OCI-LY3 (cell line): ENCODE measurements at regions not wholly inside any gene's neighbourhood (a gene's known extent, or its start where the extent isn't known, plus 50 kb on each side); places are given as distances from the start of the nearest gene placed in this dataset.

Experiments
- H2AFZ ChIP-seq: fragments of 200-600, 300-600 bp; shearing (Covaris generic); 2 replicates; pipeline ENCODE4 v1.6.0; 2014; ENCODE audit warnings: antibody characterized with exemption, low read depth, low read length
- H3K27ac ChIP-seq: fragments of 200-600, 300-600 bp; sonication (generic); 2 replicates; pipeline ENCODE4 v1.5.1; 2014; ENCODE audit warnings: mild to moderate bottlenecking, low read length, moderate library complexity, mixed read lengths
- H3K27me3 ChIP-seq: fragments of 200-600, 300-600 bp; sonication (generic); 2 replicates; pipeline ENCODE4 v1.6.1; 2014; ENCODE audit warnings: low read depth, low read length, mixed read lengths
- H3K36me3 ChIP-seq: fragments of 200-600, 300-600 bp; sonication (generic); replicated peaks from 2 replicates; pipeline ENCODE3; 2014; ENCODE audit warnings: low read depth, low read length, mixed read lengths
- H3K4me1 ChIP-seq: fragments of 300-600, 200-600 bp; sonication (generic); 2 replicates; pipeline ENCODE4 v1.6.1; 2014; ENCODE audit warnings: low read length, mixed read lengths
- H3K4me2 ChIP-seq: fragments of 200-600, 300-600 bp; sonication (generic); 2 replicates; pipeline ENCODE4 v1.6.1; 2014; ENCODE audit warnings: low read length, mixed read lengths
- H3K4me3 ChIP-seq: fragments of 300-600, 200-600 bp; sonication (generic); 2 replicates; pipeline ENCODE4 v1.5.1; 2014; ENCODE audit warnings: antibody characterized with exemption, mild to moderate bottlenecking, low read length, moderate library complexity
- H3K79me2 ChIP-seq: fragments of 300-600, 200-600 bp; shearing (Covaris generic); 2 replicates; pipeline ENCODE4 v1.6.1; 2014; ENCODE audit warnings: mild to moderate bottlenecking, low read length, mixed read lengths
- H3K9ac ChIP-seq: fragments of 300-600, 200-600 bp; shearing (Covaris generic); 2 replicates; pipeline ENCODE4 v1.6.0; 2014; ENCODE audit warnings: mild to moderate bottlenecking, low read length, moderate library complexity
- H3K9me3 ChIP-seq: fragments of 200-600, 300-600 bp; shearing (Covaris generic); 2 replicates; pipeline ENCODE4 v1.6.1; 2014; ENCODE audit warnings: low read length, mixed read lengths; ENCODE audit not compliant: insufficient read depth
- H4K20me1 ChIP-seq: fragments of 200-600, 300-600 bp; sonication (generic); 2 replicates; pipeline ENCODE4 v1.6.1; 2016; ENCODE audit warnings: low read length, mixed read lengths; ENCODE audit not compliant: insufficient read depth
- CTCF ChIP-seq: fragments of 200-600, 300-600 bp; sonication (generic); IDR thresholded peaks from 2 replicates; pipeline ENCODE4 v1.5.1; 2014; ENCODE audit warnings: antibody characterized with exemption, low read length, low read depth
- EZH2phosphoT487 ChIP-seq: fragments of 200-600 bp; shearing (Covaris generic); IDR thresholded peaks from 2 replicates; pipeline ENCODE4 v1.6.1; 2018; ENCODE audit warnings: antibody characterized with exemption, mixed run types, low read depth

- no peak overlapping the region for H3K4me3 ChIP-seq
- TF ChIP-seq CTCF (no peak), EZH2phosphoT487 (no peak)
- H2AFZ ChIP-seq = no peak overlapping the region
- H3K36me3 ChIP-seq = no peaks in the 10 kb centered on the region
- H3K9me3 ChIP-seq = no peaks in the 10 kb centered on the region
- H4K20me1 ChIP-seq = no peaks in the 10 kb centered on the region
- H3K9ac ChIP-seq = no peak overlapping the region
- no peaks in the 10 kb centered on the region for H3K79me2 ChIP-seq
- no peak overlapping the region for H3K4me2 ChIP-seq
- H3K27me3 ChIP-seq = no peaks in the 10 kb centered on the region
- H3K4me1 ChIP-seq = no peaks in the 10 kb centered on the region
- no peak overlapping the region for H3K27ac ChIP-seq
Observed at GRCh38 chr16:49100366-49100765, 181.3 kb downstream of the CBLN1 start.

GRCh38 chr16:49097964-49098363 is 183.7 kb downstream of the CBLN1 start:
- Histone ChIP-seq H3K79me2 (no peaks in the 10 kb centered on the region), H3K4me1 (no peaks in the 10 kb centered on the region), H3K27me3 (no peaks in the 10 kb centered on the region), H3K9ac (no peak overlapping the region), H3K9me3 (no peaks in the 10 kb centered on the region), H3K27ac (no peak overlapping the region), H3K4me2 (no peak overlapping the region), H4K20me1 (no peaks in the 10 kb centered on the region), H3K4me3 (no peak overlapping the region), H3K36me3 (no peaks in the 10 kb centered on the region), H2AFZ (no peak overlapping the region)
- no peak for TF ChIP-seq EZH2phosphoT487
- TF ChIP-seq CTCF = no peak

- no peaks in the 10 kb centered on the region for H3K79me2 ChIP-seq
- no peak for TF ChIP-seq EZH2phosphoT487
- no peak for TF ChIP-seq CTCF
- H3K9ac ChIP-seq = no peak overlapping the region
Observed at GRCh38 chr16:49096176-49096945, 185.3 kb downstream of the CBLN1 start.

GRCh38 chr16:49095539-49095938 is 186.1 kb downstream of the CBLN1 start:
- TF ChIP-seq CTCF = no peak
- TF ChIP-seq EZH2phosphoT487 = no peak
- Histone ChIP-seq H3K4me3 (no peak overlapping the region), H2AFZ (no peak overlapping the region), H3K4me1 (no peaks in the 10 kb centered on the region), H3K9ac (no peak overlapping the region), H4K20me1 (no peaks in the 10 kb centered on the region), H3K9me3 (no peaks in the 10 kb centered on the region), H3K27me3 (no peaks in the 10 kb centered on the region), H3K4me2 (no peak overlapping the region), H3K36me3 (no peaks in the 10 kb centered on the region), H3K79me2 (no peaks in the 10 kb centered on the region), H3K27ac (no peak overlapping the region)

More at GRCh38 chr16:49096176-49096945, 185.3 kb downstream of the CBLN1 start:
- Histone ChIP-seq H3K27ac (no peak overlapping the region), H2AFZ (no peak overlapping the region), H3K9me3 (no peaks in the 10 kb centered on the region), H3K4me3 (no peak overlapping the region), H3K27me3 (no peaks in the 10 kb centered on the region), H3K4me1 (no peaks in the 10 kb centered on the region), H3K4me2 (no peak overlapping the region), H4K20me1 (no peaks in the 10 kb centered on the region), H3K36me3 (no peaks in the 10 kb centered on the region)
